Neural cell (in vitro differentiated cells): ENCODE measurements at regions not wholly inside any gene's neighbourhood (a gene's known extent, or its start where the extent isn't known, plus 50 kb on each side); places are given as distances from the start of the nearest gene placed in this dataset.

Experiments
- H2AFZ ChIP-seq: fragments of 200-600, 300-800 bp; sonication (generic), shearing (Covaris generic); 2 replicates; pipeline ENCODE4 v1.6.0; 2014; ENCODE audit warnings: low read depth, mild to moderate bottlenecking, antibody characterized with exemption, low read length, moderate library complexity
- H3F3A ChIP-seq: fragments of 200-600 bp; shearing (Covaris generic); 2 replicates; pipeline ENCODE4 v1.6.1; 2016; ENCODE audit warnings: mild to moderate bottlenecking, moderate library complexity, mixed read lengths, antibody characterized with exemption, low read length; ENCODE audit not compliant: insufficient read depth, poor library complexity, severe bottlenecking
- H3K27ac ChIP-seq: fragments of 200-600, 300-800 bp; sonication (generic), shearing (Covaris generic); 2 replicates; pipeline ENCODE4 v1.5.1; 2014; ENCODE audit warnings: mild to moderate bottlenecking, low read length, moderate library complexity
- H3K27me3 ChIP-seq: fragments of 300-800, 200-600 bp; sonication (generic), shearing (Covaris generic); 2 replicates; pipeline ENCODE4 v1.6.0; 2014; ENCODE audit warnings: mild to moderate bottlenecking, low read depth, low read length, moderate library complexity; ENCODE audit not compliant: insufficient read depth
- H3K36me3 ChIP-seq: fragments of 300-800, 200-600 bp; sonication (generic), shearing (Covaris generic); 2 replicates; pipeline ENCODE4 v1.5.1; 2014; ENCODE audit warnings: mild to moderate bottlenecking, antibody characterized with exemption, low read length, moderate library complexity; ENCODE audit not compliant: insufficient read depth
- H3K4me2 ChIP-seq: fragments of 300-800, 200-600 bp; sonication (generic), shearing (Covaris generic); 2 replicates; pipeline ENCODE4 v1.6.0; 2014; ENCODE audit warnings: mild to moderate bottlenecking, low read length
- H3K4me3 ChIP-seq: fragments of 300-800, 200-600 bp; sonication (generic), shearing (Covaris generic); 2 replicates; pipeline ENCODE4 v1.5.1; 2014; ENCODE audit warnings: mild to moderate bottlenecking, low read length, moderate library complexity
- H3K79me2 ChIP-seq: fragments of 200-600 bp; shearing (Covaris generic); replicated peaks from 2 replicates; pipeline ENCODE4 v1.6.0; 2014; ENCODE audit warnings: mild to moderate bottlenecking, low read length, moderate library complexity; ENCODE audit not compliant: insufficient read depth
- H3K9ac ChIP-seq: fragments of 300-800, 200-600 bp; sonication (generic), shearing (Covaris generic); 2 replicates; pipeline ENCODE4 v1.6.1; 2016; ENCODE audit warnings: mild to moderate bottlenecking, low read length, mixed read lengths
- H3K9me2 ChIP-seq: fragments of 200-600 bp; shearing (Covaris generic); 2 replicates; pipeline ENCODE4 v1.6.1; 2016; ENCODE audit warnings: mild to moderate bottlenecking, low read length, mixed read lengths; ENCODE audit not compliant: insufficient read depth
- H3K9me3 ChIP-seq: fragments of 200-600, 300-800 bp; sonication (generic), shearing (Covaris generic); 2 replicates; pipeline ENCODE4 v1.6.1; 2016; ENCODE audit warnings: mild to moderate bottlenecking, mixed run types, low read length, moderate library complexity, mixed read lengths
- H4K20me1 ChIP-seq: fragments of 200-600 bp; shearing (Covaris generic); 2 replicates; pipeline ENCODE4 v1.6.1; 2016; ENCODE audit warnings: mild to moderate bottlenecking, mixed run types; ENCODE audit not compliant: insufficient read depth
- CTCF ChIP-seq: fragments of 450-650 bp; IDR thresholded peaks from 2 replicates; pipeline ENCODE4 v1.5.1; 2014; ENCODE audit warnings: antibody characterized with exemption, mild to moderate bottlenecking, moderate library complexity; ENCODE audit not compliant: poor library complexity, severe bottlenecking
- EP300 ChIP-seq: fragments of 450-650 bp; conservative IDR thresholded peaks from 2 replicates; pipeline ENCODE4 v1.6.1; 2014; ENCODE audit warnings: antibody characterized with exemption, mild to moderate bottlenecking, moderate library complexity; ENCODE audit not compliant: poor library complexity, severe bottlenecking
- EZH2 ChIP-seq: fragments of 200-600, 300-800 bp; shearing (Covaris generic), sonication (generic); IDR thresholded peaks from 2 replicates; pipeline ENCODE4 v1.6.1; 2014; ENCODE audit warnings: antibody characterized with exemption, low read length, borderline replicate concordance, mild to moderate bottlenecking; ENCODE audit not compliant: insufficient read depth, poor library complexity, severe bottlenecking
- MXI1 ChIP-seq: fragments of 450-650 bp; conservative IDR thresholded peaks from 2 replicates; pipeline ENCODE4 v1.6.1; 2014; ENCODE audit warnings: antibody characterized with exemption, mild to moderate bottlenecking; ENCODE audit not compliant: poor library complexity, severe bottlenecking
- POLR2AphosphoS5 ChIP-seq: IDR thresholded peaks from 2 replicates; pipeline ENCODE4 v1.6.1; 2012
- RAD21 ChIP-seq: fragments of 450-650 bp; conservative IDR thresholded peaks from 2 replicates; pipeline ENCODE4 v1.6.1; 2014; ENCODE audit warnings: antibody characterized with exemption, mild to moderate bottlenecking, moderate library complexity
- SMC3 ChIP-seq: fragments of 450-650 bp; conservative IDR thresholded peaks from 2 replicates; pipeline ENCODE4 v1.6.1; 2014; ENCODE audit warnings: antibody characterized with exemption, mild to moderate bottlenecking, moderate library complexity; ENCODE audit not compliant: poor library complexity
- TAF1 ChIP-seq: IDR thresholded peaks from 2 replicates; pipeline ENCODE4 v1.6.1; 2012; ENCODE audit warnings: low read depth
- TF ChIP-seq, protein P1 (sequence below): IDR thresholded peaks from 2 replicates; pipeline ENCODE4 v1.6.1; 2012; ENCODE audit warnings: borderline replicate concordance

GRCh38 chr16:51390877-51391276 is 239.8 kb upstream of the SALL1 start:
- no peaks in the 10 kb centered on the region for H3K36me3 ChIP-seq
- peaks cover 8% of the 10 kb centered on the region for H3K9me3 ChIP-seq
- H3K27ac ChIP-seq = no peak overlapping the region
- no peaks in the 10 kb centered on the region for H3F3A ChIP-seq
- H3K4me2 ChIP-seq = no peak overlapping the region
- no peak overlapping the region for H3K9ac ChIP-seq
- TF ChIP-seq MXI1 (no peak), EZH2 (no peak)
- TF ChIP-seq, protein P1, sequence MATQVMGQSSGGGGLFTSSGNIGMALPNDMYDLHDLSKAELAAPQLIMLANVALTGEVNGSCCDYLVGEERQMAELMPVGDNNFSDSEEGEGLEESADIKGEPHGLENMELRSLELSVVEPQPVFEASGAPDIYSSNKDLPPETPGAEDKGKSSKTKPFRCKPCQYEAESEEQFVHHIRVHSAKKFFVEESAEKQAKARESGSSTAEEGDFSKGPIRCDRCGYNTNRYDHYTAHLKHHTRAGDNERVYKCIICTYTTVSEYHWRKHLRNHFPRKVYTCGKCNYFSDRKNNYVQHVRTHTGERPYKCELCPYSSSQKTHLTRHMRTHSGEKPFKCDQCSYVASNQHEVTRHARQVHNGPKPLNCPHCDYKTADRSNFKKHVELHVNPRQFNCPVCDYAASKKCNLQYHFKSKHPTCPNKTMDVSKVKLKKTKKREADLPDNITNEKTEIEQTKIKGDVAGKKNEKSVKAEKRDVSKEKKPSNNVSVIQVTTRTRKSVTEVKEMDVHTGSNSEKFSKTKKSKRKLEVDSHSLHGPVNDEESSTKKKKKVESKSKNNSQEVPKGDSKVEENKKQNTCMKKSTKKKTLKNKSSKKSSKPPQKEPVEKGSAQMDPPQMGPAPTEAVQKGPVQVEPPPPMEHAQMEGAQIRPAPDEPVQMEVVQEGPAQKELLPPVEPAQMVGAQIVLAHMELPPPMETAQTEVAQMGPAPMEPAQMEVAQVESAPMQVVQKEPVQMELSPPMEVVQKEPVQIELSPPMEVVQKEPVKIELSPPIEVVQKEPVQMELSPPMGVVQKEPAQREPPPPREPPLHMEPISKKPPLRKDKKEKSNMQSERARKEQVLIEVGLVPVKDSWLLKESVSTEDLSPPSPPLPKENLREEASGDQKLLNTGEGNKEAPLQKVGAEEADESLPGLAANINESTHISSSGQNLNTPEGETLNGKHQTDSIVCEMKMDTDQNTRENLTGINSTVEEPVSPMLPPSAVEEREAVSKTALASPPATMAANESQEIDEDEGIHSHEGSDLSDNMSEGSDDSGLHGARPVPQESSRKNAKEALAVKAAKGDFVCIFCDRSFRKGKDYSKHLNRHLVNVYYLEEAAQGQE = no peak
- H3K4me3 ChIP-seq = no peak overlapping the region
- no peaks in the 10 kb centered on the region for H3K9me2 ChIP-seq
- no peaks in the 10 kb centered on the region for H4K20me1 ChIP-seq
- no peaks in the 10 kb centered on the region for H3K27me3 ChIP-seq
- H3K79me2 ChIP-seq = no peaks in the 10 kb centered on the region
- no peak overlapping the region for H2AFZ ChIP-seq

GRCh38 chr16:51389881-51390280 is 238.8 kb upstream of the SALL1 start:
- H3K4me3 ChIP-seq = no peak overlapping the region
- H3K27ac ChIP-seq = no peak overlapping the region
- no peaks in the 10 kb centered on the region for H4K20me1 ChIP-seq
- no peaks in the 10 kb centered on the region for H3K79me2 ChIP-seq
- H2AFZ ChIP-seq = no peak overlapping the region
- H3K9ac ChIP-seq = no peak overlapping the region
- no peaks in the 10 kb centered on the region for H3K36me3 ChIP-seq
- no peak overlapping the region for H3K4me2 ChIP-seq
- no peak for TF ChIP-seq SMC3
- no peak for TF ChIP-seq TAF1
- no peak for TF ChIP-seq EZH2
- peaks cover 8% of the 10 kb centered on the region for H3K9me3 ChIP-seq
- no peaks in the 10 kb centered on the region for H3F3A ChIP-seq
- no peaks in the 10 kb centered on the region for H3K9me2 ChIP-seq
- H3K27me3 ChIP-seq = no peaks in the 10 kb centered on the region

- H4K20me1 ChIP-seq = no peaks in the 10 kb centered on the region
- no peaks in the 10 kb centered on the region for H3K36me3 ChIP-seq
- H3K79me2 ChIP-seq = no peaks in the 10 kb centered on the region
- no peak overlapping the region for H3K9ac ChIP-seq
- H3F3A ChIP-seq = no peaks in the 10 kb centered on the region
- H3K4me2 ChIP-seq = no peak overlapping the region
- no peak for TF ChIP-seq EP300
- TF ChIP-seq SMC3 = no peak
- no peak for TF ChIP-seq POLR2AphosphoS5
- TF ChIP-seq, protein P1 = no peak
- no peak for TF ChIP-seq TAF1
- TF ChIP-seq MXI1 = no peak
- TF ChIP-seq EZH2 = no peak
- no peak for TF ChIP-seq CTCF
- no peak for TF ChIP-seq RAD21
- H3K9me3 ChIP-seq = peaks cover 8% of the 10 kb centered on the region
- H3K27me3 ChIP-seq = no peaks in the 10 kb centered on the region
- no peak overlapping the region for H3K27ac ChIP-seq
- H3K4me3 ChIP-seq = no peak overlapping the region
- H2AFZ ChIP-seq = no peak overlapping the region
- H3K9me2 ChIP-seq = no peaks in the 10 kb centered on the region
These were observed 237.5 kb upstream of the SALL1 start for GRCh38 chr16:51388516-51388951.
